Muscle layer of colon (tissue), 2 donors: ENCODE measurements at regions not wholly inside any gene's neighbourhood (a gene's known extent, or its start where the extent isn't known, plus 50 kb on each side); places are given as distances from the start of the nearest gene placed in this dataset.

Experiments used
- H3K27ac ChIP-seq: one replicate; pipeline ENCODE4 v1.7.0; 2013; ENCODE audit warnings: low read depth, mild to moderate bottlenecking, low read length, moderate library complexity
- H3K27me3 ChIP-seq, 2 donors: one replicate each; pipeline ENCODE4 v1.7.0; 2013; ENCODE audit warnings: low read length in 2 of 2, mild to moderate bottlenecking in 2 of 2; ENCODE audit not compliant: insufficient read depth in 2 of 2, control insufficient read depth in 1 of 2
- H3K36me3 ChIP-seq: one replicate; pipeline ENCODE4 v1.7.0; 2013; ENCODE audit warnings: mild to moderate bottlenecking, low read length; ENCODE audit not compliant: insufficient read depth
- H3K4me1 ChIP-seq: one replicate; pipeline ENCODE4 v1.7.0; 2013; ENCODE audit warnings: mild to moderate bottlenecking, low read length; ENCODE audit not compliant: insufficient read depth
- H3K4me3 ChIP-seq, 2 donors: one replicate each; pipeline ENCODE4 v1.7.0; 2013; ENCODE audit warnings: low read length in 2 of 2, low read depth in 1 of 2, mild to moderate bottlenecking in 1 of 2, moderate library complexity in 1 of 2
- H3K9ac ChIP-seq: one replicate; pipeline ENCODE4 v1.7.0; 2013; ENCODE audit warnings: low read length
- H3K9me3 ChIP-seq: one replicate; pipeline ENCODE4 v1.7.0; 2013; ENCODE audit warnings: mild to moderate bottlenecking, low read length
- donor health status: abdominal sarcoma.
- donor health status: Adenocarcinoma of cecum.

DNA sequence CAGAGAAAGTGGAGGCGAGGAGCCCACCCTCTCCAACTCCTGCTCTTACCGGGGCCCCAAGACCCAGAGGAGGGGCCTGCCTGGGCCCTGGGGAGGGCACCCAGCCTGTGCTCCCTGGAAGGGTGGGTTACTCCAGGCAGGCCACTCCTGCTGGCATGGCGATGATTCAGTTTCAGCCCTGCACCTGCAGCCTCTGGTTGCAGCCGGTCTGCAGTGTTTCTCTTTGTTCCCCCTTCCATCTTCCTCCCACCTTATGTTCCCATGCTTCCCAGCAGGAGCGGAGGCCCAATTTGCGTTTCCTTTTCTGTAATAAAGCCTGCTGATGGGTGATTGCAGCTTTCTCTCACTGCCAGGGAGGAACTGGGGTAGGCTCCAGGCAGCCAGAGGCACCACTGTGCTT, 53.2 kb upstream of the FAM20C start:
- Histone ChIP-seq H3K9ac (no peak overlapping the region), H3K9me3 (no peaks in the 10 kb centered on the region), H3K27ac (no peak overlapping the region), H3K36me3 (no peaks in the 10 kb centered on the region), H3K4me3 (no peak overlapping the region), H3K4me1 (peaks cover 5% of the 10 kb centered on the region), H3K27me3 (no peaks in the 10 kb centered on the region)

DNA sequence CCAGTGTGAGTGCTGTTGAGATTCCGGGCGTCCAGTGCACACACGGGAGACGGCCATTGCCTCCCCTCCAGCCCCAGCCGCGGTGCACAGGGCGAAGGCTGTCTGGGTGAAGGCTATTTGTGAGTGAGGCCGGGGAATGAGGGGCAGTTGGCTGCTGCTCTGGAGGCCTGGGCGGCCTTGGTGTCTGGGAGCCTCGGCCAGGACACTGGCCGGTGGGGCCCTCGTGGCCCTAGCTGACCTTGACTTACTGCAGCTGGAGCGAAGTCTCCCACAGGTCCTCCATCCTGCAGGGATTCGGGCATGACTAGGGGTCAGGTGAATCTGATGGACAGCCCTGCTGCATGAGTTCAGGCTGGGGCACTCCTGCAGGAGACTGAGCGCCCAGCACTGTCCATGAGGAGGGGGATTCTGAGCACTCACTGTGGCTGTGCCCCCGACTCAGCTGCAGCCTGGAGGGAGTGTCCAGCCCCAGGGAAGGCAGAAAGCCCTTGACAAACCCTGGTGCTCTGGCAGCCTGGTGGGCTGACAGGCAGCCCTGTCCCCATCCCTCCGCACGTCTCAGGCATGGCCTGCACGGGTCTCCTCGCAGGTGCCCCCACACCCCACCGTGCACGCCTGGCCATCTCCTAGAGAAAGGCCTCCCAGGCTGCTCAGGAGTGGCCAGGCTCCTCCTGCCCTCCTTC, 52.7 kb upstream of the FAM20C start:
- no peak overlapping the region for H3K27ac ChIP-seq
- H3K9ac ChIP-seq: no peak overlapping the region
- no peaks in the 10 kb centered on the region for H3K27me3 ChIP-seq
- no peaks in the 10 kb centered on the region for H3K9me3 ChIP-seq
- H3K36me3 ChIP-seq: no peaks in the 10 kb centered on the region
- H3K4me1 ChIP-seq: peaks cover 5% of the 10 kb centered on the region
- H3K4me3 ChIP-seq: no peak overlapping the region

DNA sequence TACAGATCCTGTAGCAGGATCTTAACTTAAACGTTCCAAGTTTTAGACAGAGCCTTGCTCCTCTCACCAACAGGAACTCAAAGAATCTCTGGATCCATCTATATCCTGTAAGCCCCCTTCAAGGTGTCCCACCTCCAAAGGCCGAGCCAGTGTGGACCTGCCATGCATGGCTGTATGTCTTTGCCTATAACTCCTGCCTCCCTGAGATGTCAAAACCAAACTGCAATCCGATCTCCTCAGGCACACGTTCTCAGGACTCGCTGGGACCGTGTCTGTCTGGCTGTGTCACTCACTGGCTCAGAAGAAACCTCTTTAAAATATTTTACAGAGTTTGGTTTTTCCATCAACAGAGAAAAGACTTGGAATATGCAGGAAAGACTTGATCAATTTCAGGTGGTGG, 51.4 kb upstream of the FAM20C start:
- Histone ChIP-seq H3K27ac (no peak overlapping the region), H3K36me3 (no peaks in the 10 kb centered on the region)

GRCh38 chr7:142248-142941, 50.0 kb upstream of the FAM20C start:
- Histone ChIP-seq H3K9me3 (no peaks in the 10 kb centered on the region), H3K4me1 (peaks cover 5% of the 10 kb centered on the region), H3K36me3 (no peaks in the 10 kb centered on the region), H3K4me3 (no peak overlapping the region), H3K27me3 (no peaks in the 10 kb centered on the region), H3K9ac (no peak overlapping the region), H3K27ac (no peak overlapping the region)

More for the DNA sequence above, 51.4 kb upstream of the FAM20C start:
- H3K9me3 ChIP-seq: no peaks in the 10 kb centered on the region
- H3K4me1 ChIP-seq: peaks cover 5% of the 10 kb centered on the region
- no peak overlapping the region for H3K9ac ChIP-seq
- H3K4me3 ChIP-seq: no peak overlapping the region
- H3K27me3 ChIP-seq: no peaks in the 10 kb centered on the region
